GM13976 (cell line): ENCODE measurements at regions not wholly inside any gene's neighbourhood (a gene's known extent, or its start where the extent isn't known, plus 50 kb on each side); places are given as distances from the start of the nearest gene placed in this dataset.
"Not testable (repeated sequence)": the region's sequence is repeated elsewhere in the genome, so short reads cannot be mapped to it uniquely, and the experiment has no call there.

ENCODE experiments used
- DNase-seq: peaks from one replicate; pipeline ENCODE4 v3.0.0; 2012; ENCODE audit warnings: low spot score
- CTCF ChIP-seq: IDR thresholded peaks from 2 replicates; pipeline ENCODE4 v1.5.1; 2012; ENCODE audit warnings: borderline replicate concordance, mild to moderate bottlenecking; ENCODE audit not compliant: insufficient read depth; ENCODE audit errors: extremely low read depth, missing control alignments, control extremely low read depth
- in situ Hi-C: fragments of 300-500 bp; cut with MboI; formaldehyde crosslinking; loops from one replicate; pipeline ENCODE4 v1.12.0; 2022; ENCODE audit warnings: low sequenced_read_pairs, mixed read lengths, inconsistent platforms; ENCODE audit not compliant: unreplicated experiment

GRCh38 chr2:134056173-134056572 lies 197.7 kb upstream of the MGAT5 start:
- no peak for TF ChIP-seq CTCF
- in situ Hi-C loops, result no loop called here
- no peak for DNase-seq

- in situ Hi-C loops, result not testable (repeated sequence)
Observed at GRCh38 chr2:134061066-134061465, 192.8 kb upstream of the MGAT5 start.

GRCh38 chr2:134062235-134062634 lies 191.6 kb upstream of the MGAT5 start:
- in situ Hi-C loops, result not testable (repeated sequence)

More at GRCh38 chr2:134061066-134061465, 192.8 kb upstream of the MGAT5 start:
- DNase-seq, result not testable (repeated sequence)

GRCh38 chr2:134063916-134064315 lies 190.0 kb upstream of the MGAT5 start:
- in situ Hi-C loops, DNase-seq: not testable (repeated sequence)

More at GRCh38 chr2:134062235-134062634, 191.6 kb upstream of the MGAT5 start:
- DNase-seq, result not testable (repeated sequence)

GRCh38 chr2:134070281-134070741 lies 183.6 kb upstream of the MGAT5 start:
- no peak for DNase-seq
- TF ChIP-seq CTCF, result no peak
- in situ Hi-C loops, result no loop called here

- in situ Hi-C loops, result no loop called here
- TF ChIP-seq CTCF, result no peak
- no peak for DNase-seq
Observed at GRCh38 chr2:134072341-134072740, 181.5 kb upstream of the MGAT5 start.

GRCh38 chr2:134073023-134073422 lies 180.8 kb upstream of the MGAT5 start:
- DNase-seq, result no peak
- in situ Hi-C loops, result no loop called here
- TF ChIP-seq CTCF, result no peak

- DNase-seq, result no peak
- no peak for TF ChIP-seq CTCF
- in situ Hi-C loops, result no loop called here
Observed at GRCh38 chr2:134074619-134075018, 179.3 kb upstream of the MGAT5 start.
